SK-N-SH (cell line): ENCODE measurements at regions not wholly inside any gene's neighbourhood (a gene's known extent, or its start where the extent isn't known, plus 50 kb on each side); places are given as distances from the start of the nearest gene placed in this dataset.

Experiments used
- CTCF ChIA-PET: fragments of 300-600, 350-600 bp; formaldehyde crosslinking; extraction: SDS; loops from one replicate; lab custom pipeline; 2021; lab: Yijun Ruan, JAX
- POLR2A ChIA-PET: fragments of 350-600 bp; sonication (Branson Sonifier 250); formaldehyde crosslinking; extraction: SDS; loops from one replicate; lab custom pipeline; 2020; ENCODE audit warnings: antibody characterized with exemption, inconsistent platforms; lab: Yijun Ruan, JAX
- DNase-seq: peaks from one replicate; pipeline ENCODE4 v3.0.0; 2012
- H2AFZ ChIP-seq: fragments of 200-600 bp; sonication (generic); 2 replicates; pipeline ENCODE4 v1.8.1; 2016; ENCODE audit warnings: antibody characterized with exemption, mild to moderate bottlenecking, low read depth
- H3F3A ChIP-seq: fragments of 200-600 bp; sonication (generic); replicated peaks from 2 replicates; pipeline ENCODE3; 2016; ENCODE audit warnings: antibody characterized with exemption, mild to moderate bottlenecking; ENCODE audit not compliant: insufficient read depth
- H3K27ac ChIP-seq, 2 experiments: fragments of 200-500 bp in 1 of 2; fragments of 200-600 bp in 1 of 2; sonication (Bioruptor generic) in 1 of 2; sonication (generic), shearing (Covaris generic) in 1 of 2; 2 replicates each; pipeline versions ENCODE4 v1.5.1 to v1.6.1; 2014 to 2016; ENCODE audit warnings: low read depth in 2 of 2, inconsistent platforms in 1 of 2, low read length in 1 of 2, mild to moderate bottlenecking in 1 of 2, mixed read lengths in 1 of 2
- H3K27me3 ChIP-seq: fragments of 200-600 bp; sonication (generic), shearing (Covaris generic); 2 replicates; pipeline ENCODE4 v1.6.1; 2016; ENCODE audit warnings: mixed run types; ENCODE audit not compliant: insufficient read depth
- H3K36me3 ChIP-seq, 2 experiments: fragments of 200-500 bp in 1 of 2; fragments of 200-600 bp in 1 of 2; sonication (Bioruptor generic) in 1 of 2; sonication (generic) in 1 of 2; replicated peaks in 1 of 2; 2 replicates each; pipeline versions ENCODE3 to v1.5.1; 2014 to 2016; ENCODE audit warnings: low read length in 1 of 2, mild to moderate bottlenecking in 1 of 2; ENCODE audit not compliant: insufficient read depth in 2 of 2, control insufficient read depth in 1 of 2
- H3K4me1 ChIP-seq, 2 experiments: fragments of 200-500 bp in 1 of 2; fragments of 200-600 bp in 1 of 2; sonication (Bioruptor generic) in 1 of 2; sonication (generic), shearing (Covaris generic) in 1 of 2; 2 replicates each; pipeline versions ENCODE4 v1.5.1 to v1.6.1; 2014 to 2016; ENCODE audit warnings: low read depth in 1 of 2, low read length in 1 of 2, mixed run types in 1 of 2; ENCODE audit not compliant: insufficient read depth in 2 of 2, control insufficient read depth in 1 of 2
- H3K4me2 ChIP-seq: fragments of 200-600 bp; sonication (generic), shearing (Covaris generic); 2 replicates; pipeline ENCODE4 v1.6.1; 2017; ENCODE audit warnings: mixed run types
- H3K4me3 ChIP-seq, 2 experiments: fragments of 200-500 bp in 1 of 2; fragments of 200-600 bp in 1 of 2; sonication (Bioruptor generic) in 1 of 2; sonication (generic), shearing (Covaris generic) in 1 of 2; 2 replicates each; pipeline versions ENCODE4 v1.5.1 to v1.8.1; 2014 to 2016; ENCODE audit warnings: low read depth in 2 of 2, inconsistent platforms in 1 of 2, low read length in 1 of 2, mild to moderate bottlenecking in 1 of 2, mixed read lengths in 1 of 2, moderate library complexity in 1 of 2
- H3K79me2 ChIP-seq: fragments of 200-600 bp; sonication (generic); 2 replicates; pipeline ENCODE4 v1.8.1; 2017; ENCODE audit warnings: mild to moderate bottlenecking; ENCODE audit not compliant: insufficient read depth
- H3K9ac ChIP-seq: fragments of 200-600 bp; sonication (generic); 2 replicates; pipeline ENCODE4 v1.6.1; 2017; ENCODE audit warnings: mixed run types
- H3K9me2 ChIP-seq: fragments of 200-600 bp; sonication (generic); 2 replicates; pipeline ENCODE4 v1.6.1; 2017; ENCODE audit warnings: mixed run types
- H3K9me3 ChIP-seq: fragments of 200-600 bp; sonication (generic); 2 replicates; pipeline ENCODE4 v1.6.1; 2017; ENCODE audit warnings: mixed run types, mild to moderate bottlenecking, moderate library complexity
- H4K20me1 ChIP-seq: fragments of 200-600 bp; sonication (generic); 2 replicates; pipeline ENCODE4 v1.6.1; 2017; ENCODE audit warnings: mild to moderate bottlenecking, mixed run types; ENCODE audit not compliant: insufficient read depth
- CHD2 ChIP-seq: fragments of 150-350 bp; IDR thresholded peaks from 2 replicates; pipeline ENCODE4 v1.6.1; 2018; ENCODE audit warnings: low read length; ENCODE audit not compliant: partially characterized antibody
- CTCF ChIP-seq: fragments of 200-600 bp; sonication (generic); IDR thresholded peaks from 2 replicates; pipeline ENCODE4 v1.6.1; 2017; ENCODE audit warnings: antibody characterized with exemption, mild to moderate bottlenecking, moderate library complexity
- EP300 ChIP-seq, 2 experiments: IDR thresholded peaks; 2 replicates each; pipeline versions ENCODE4 v1.4.0 to v1.6.1; 2012; ENCODE audit warnings: borderline replicate concordance in 1 of 2, low read depth in 1 of 2, low read length in 1 of 2
- EZH2phosphoT487 ChIP-seq: fragments of 200-600 bp; sonication (generic); IDR thresholded peaks from 2 replicates; pipeline ENCODE4 v1.6.1; 2017; ENCODE audit warnings: low read depth, mixed run types, mild to moderate bottlenecking, antibody characterized with exemption, moderate library complexity, borderline replicate concordance
- FOXM1 ChIP-seq: IDR thresholded peaks from 2 replicates; pipeline ENCODE4 v1.4.0; 2012; ENCODE audit warnings: low read depth, mild to moderate bottlenecking
- GATA2 ChIP-seq: sonication (generic); formaldehyde crosslinking; IDR thresholded peaks from 2 replicates; pipeline ENCODE4 v1.5.0; 2020; ENCODE audit warnings: mild to moderate bottlenecking, missing genetic modification reagents
- MEF2A ChIP-seq: IDR thresholded peaks from 2 replicates; pipeline ENCODE4 v1.4.0; 2012; ENCODE audit warnings: low read depth, borderline replicate concordance
- MXI1 ChIP-seq: IDR thresholded peaks from 2 replicates; pipeline ENCODE4 v1.6.1; 2012; ENCODE audit warnings: mild to moderate bottlenecking, low read depth, low read length, improper control_type of control experiment
- NRF1 ChIP-seq: IDR thresholded peaks from 2 replicates; pipeline ENCODE4 v1.6.1; 2012; ENCODE audit warnings: low read depth, mild to moderate bottlenecking, low read length
- POLR2AphosphoS5 ChIP-seq: IDR thresholded peaks from 2 replicates; pipeline ENCODE4 v1.6.1; 2012; ENCODE audit warnings: low read depth, low read length
- RAD21 ChIP-seq: IDR thresholded peaks from 2 replicates; pipeline ENCODE4 v1.6.1; 2012; ENCODE audit warnings: mild to moderate bottlenecking, low read length
- RFX5 ChIP-seq: IDR thresholded peaks from 2 replicates; pipeline ENCODE4 v1.6.1; 2012; ENCODE audit warnings: mild to moderate bottlenecking, improper control_type of control experiment, low read length
- RXRA ChIP-seq: IDR thresholded peaks from 2 replicates; pipeline ENCODE4 v1.4.0; 2012; ENCODE audit warnings: low read depth, mild to moderate bottlenecking, borderline replicate concordance
- SIN3A ChIP-seq: IDR thresholded peaks from 2 replicates; pipeline ENCODE4 v1.6.1; 2012; ENCODE audit warnings: low read depth, mild to moderate bottlenecking, low read length, moderate library complexity, borderline replicate concordance
- SMC3 ChIP-seq: IDR thresholded peaks from 2 replicates; pipeline ENCODE4 v1.6.1; 2012; ENCODE audit warnings: low read depth, low read length, improper control_type of control experiment
- TAF1 ChIP-seq: IDR thresholded peaks from 2 replicates; pipeline ENCODE4 v1.6.1; 2012; ENCODE audit warnings: low read depth, mild to moderate bottlenecking, low read length, moderate library complexity, borderline replicate concordance
- TCF12 ChIP-seq: IDR thresholded peaks from 2 replicates; pipeline ENCODE4 v1.4.0; 2012
- TEAD4 ChIP-seq: IDR thresholded peaks from 2 replicates; pipeline ENCODE4 v1.4.0; 2012; ENCODE audit warnings: mild to moderate bottlenecking, borderline replicate concordance; ENCODE audit not compliant: insufficient read depth
- USF1 ChIP-seq: IDR thresholded peaks from 2 replicates; pipeline ENCODE4 v1.4.0; 2012; ENCODE audit warnings: low read depth, borderline replicate concordance
- WGBS: methylation state at CpG from one replicate; pipeline ENCODE4 v1.1.6; 2017; ENCODE audit warnings: low lambda C conversion rate; 5-methylcytosine and 5-hydroxymethylcytosine counted together

GRCh38 chr9:103397868-103398600 is 402.9 kb downstream of the CYLC2 start:
- H3K79me2 ChIP-seq = no peaks in the 10 kb centered on the region
- no peaks in the 10 kb centered on the region for H3K9me2 ChIP-seq
- H3K4me2 ChIP-seq = no peak overlapping the region
- H3K27ac ChIP-seq = no peak overlapping the region
- POLR2A ChIA-PET = no interaction called here
- H3K4me3 ChIP-seq = no peak overlapping the region; a peak in 1 of 4 replicates
- no peaks in the 10 kb centered on the region for H3K36me3 ChIP-seq
- CTCF ChIA-PET = interaction anchor here (0.8 to 2.3 kb wide), 9 partner anchors 11 to 1347 kb away, joined by 3 to 13 read pairs (median 6); no protein-coding TSS in a partner anchor
- H4K20me1 ChIP-seq = no peaks in the 10 kb centered on the region
- no peak overlapping the region for H2AFZ ChIP-seq
- H3K9me3 ChIP-seq = no peaks in the 10 kb centered on the region
- no peaks in the 10 kb centered on the region for H3K4me1 ChIP-seq
- 0% methylated on average over 3 of the region's 5 CpGs for WGBS
- no peak for TF ChIP-seq TCF12
- TF ChIP-seq POLR2AphosphoS5 = no peak
- peak; percentile 68 for TF ChIP-seq RAD21
- TF ChIP-seq USF1 = no peak
- no peak for TF ChIP-seq CHD2
- no peak for TF ChIP-seq NRF1
- TF ChIP-seq EP300 (IDR thresholded peaks at IDR 0.05; ENCODE audit: borderline replicate concordance in 1 of 2, low read depth in 1 of 2, low read length in 1 of 2) = no peak
- TF ChIP-seq RXRA = no peak
- no peak for TF ChIP-seq EZH2phosphoT487
- TF ChIP-seq GATA2 = no peak
- TF ChIP-seq RFX5 = no peak
- TF ChIP-seq SMC3 = peak; percentile 69
- TF ChIP-seq CTCF = peak; percentile 67
- TF ChIP-seq TEAD4 = no peak
- no peak for TF ChIP-seq TAF1
- TF ChIP-seq, all 33 proteins: peak for 3
- Histone ChIP-seq H3K9ac (no peak overlapping the region), H3F3A (no peaks in the 10 kb centered on the region), H3K27me3 (no peaks in the 10 kb centered on the region)
- DNase-seq = peak; percentile 30

DNA sequence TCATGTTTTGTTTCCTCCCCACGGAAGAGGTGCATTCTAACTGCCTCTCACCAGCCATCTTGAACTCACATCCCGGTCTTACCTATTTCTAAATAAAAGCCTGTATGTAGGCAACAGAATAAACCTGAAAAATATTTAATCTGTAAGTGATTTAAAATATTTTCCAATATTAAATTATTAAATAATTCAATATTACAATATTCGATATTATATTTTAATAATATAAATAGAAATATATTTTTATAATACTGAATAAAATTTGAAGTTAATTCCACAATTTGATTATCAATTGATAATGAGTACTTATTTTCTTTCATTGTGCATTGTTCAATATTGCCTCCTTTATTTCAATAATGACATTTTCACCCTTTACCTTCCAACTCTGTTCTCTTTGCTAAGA is 404.4 kb downstream of the CYLC2 start:
- H3K4me2 ChIP-seq = no peak overlapping the region
- H3K9me3 ChIP-seq = no peaks in the 10 kb centered on the region
- H3K27ac ChIP-seq = no peak overlapping the region
- no peak overlapping the region for H3K9ac ChIP-seq
- no peaks in the 10 kb centered on the region for H3F3A ChIP-seq
- ChIA-PET CTCF (interaction anchor here (1.2 kb wide), 1 partner anchor 13 kb away, joined by 6 read pairs; no protein-coding TSS in a partner anchor), POLR2A (no interaction called here)
- H3K79me2 ChIP-seq = no peaks in the 10 kb centered on the region
- no peak for DNase-seq
- H3K36me3 ChIP-seq = no peaks in the 10 kb centered on the region
- no peak overlapping the region for H3K4me3 ChIP-seq
- H2AFZ ChIP-seq = no peak overlapping the region
- no peaks in the 10 kb centered on the region for H3K27me3 ChIP-seq
- WGBS = 9% methylated on average over 3 of the region's 3 CpGs
- no peaks in the 10 kb centered on the region for H4K20me1 ChIP-seq
- TF ChIP-seq SMC3 (no peak), RAD21 (no peak), FOXM1 (no peak), CHD2 (no peak), TAF1 (no peak), MXI1 (no peak), MEF2A (no peak), EP300 (IDR thresholded peaks at IDR 0.05; ENCODE audit: borderline replicate concordance in 1 of 2, low read depth in 1 of 2, low read length in 1 of 2) (no peak), SIN3A (no peak), RXRA (no peak)
- no peaks in the 10 kb centered on the region for H3K9me2 ChIP-seq
- H3K4me1 ChIP-seq = no peaks in the 10 kb centered on the region
